Activated effector memory CD4-positive, alpha-beta T cell treated with anti-CD3 and anti-CD28 coated beads, Interleukin-2, amount 50 U/mL, for 16 hours (primary cell): ENCODE measurements at regions not wholly inside any gene's neighbourhood (a gene's known extent, or its start where the extent isn't known, plus 50 kb on each side); places are given as distances from the start of the nearest gene placed in this dataset.
"Not testable (repeated sequence)": the region's sequence is repeated elsewhere in the genome, so short reads cannot be mapped to it uniquely, and the experiment has no call there.

Source experiments
- DNase-seq: peaks from one replicate; pipeline ENCODE4 v3.0.0-alpha.2; 2020

- DNase-seq = not testable (repeated sequence)
Measured at GRCh38 chr17:22044706-22045246, 352.5 kb downstream of the KCNJ18 start.

DNA sequence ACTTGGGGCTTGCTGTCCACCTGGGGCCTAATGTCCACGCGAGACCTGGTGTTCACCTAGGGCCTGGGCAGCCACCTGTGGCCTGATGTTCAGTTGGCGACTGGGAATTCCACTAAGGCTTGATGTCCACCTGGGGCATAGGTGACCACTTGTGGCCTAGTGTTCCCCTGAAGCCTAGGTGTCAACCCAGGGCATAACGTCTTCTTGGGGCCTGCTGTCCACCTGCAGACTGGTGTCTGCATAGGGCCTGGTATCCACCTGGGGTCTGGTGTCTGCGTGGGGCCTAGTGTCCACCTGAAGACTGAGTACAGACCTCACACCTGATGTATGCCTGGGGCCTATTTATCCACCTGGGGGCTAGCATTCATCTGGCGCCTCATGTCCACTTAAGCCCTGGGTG is 355.2 kb downstream of the KCNJ18 start:
- DNase-seq = not testable (repeated sequence)

DNA sequence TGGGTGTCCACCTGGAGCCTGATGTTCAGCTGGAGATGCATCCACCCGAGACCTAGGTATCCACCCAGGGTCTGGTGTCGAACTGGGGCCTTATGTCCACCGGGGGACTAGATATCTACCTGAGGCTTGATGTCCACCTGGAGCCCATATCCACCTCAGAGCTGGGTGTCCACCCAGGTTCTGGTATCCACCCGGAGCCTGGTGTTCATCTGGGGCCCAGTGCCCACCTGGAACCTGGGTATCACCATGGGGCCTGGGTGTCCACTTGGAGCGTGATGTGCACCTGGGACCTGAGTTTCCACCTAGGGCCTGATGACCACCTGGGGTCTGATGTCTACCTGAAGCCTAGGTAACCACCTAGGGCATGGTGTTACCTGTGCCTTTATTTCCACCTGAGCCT is 355.9 kb downstream of the KCNJ18 start:
- DNase-seq = not testable (repeated sequence)

GRCh38 chr17:22050766-22051165 is 358.4 kb downstream of the KCNJ18 start:
- DNase-seq = not testable (repeated sequence)

- DNase-seq = not testable (repeated sequence)
Measured at GRCh38 chr17:22052715-22053114, 360.4 kb downstream of the KCNJ18 start.

DNA sequence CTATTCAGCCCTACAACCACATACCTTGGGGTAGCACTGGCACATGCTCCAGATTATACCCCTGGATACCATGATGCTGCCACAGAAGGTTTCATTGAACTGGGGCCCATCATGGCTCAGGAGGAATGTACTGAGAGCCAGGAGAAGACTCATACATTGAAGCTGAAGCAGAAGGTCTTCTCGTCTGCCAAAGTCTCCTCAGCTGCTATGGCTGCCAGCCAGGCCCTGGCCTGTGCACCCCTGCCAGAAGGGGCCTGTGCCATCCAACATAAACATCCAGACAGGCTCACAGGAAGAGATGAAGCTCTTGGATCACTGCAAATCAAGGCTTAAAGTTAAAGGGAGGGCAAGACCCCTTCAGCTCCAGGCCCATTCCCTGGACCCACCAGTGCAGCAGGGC is 364.2 kb downstream of the KCNJ18 start:
- not testable (repeated sequence) for DNase-seq

DNA sequence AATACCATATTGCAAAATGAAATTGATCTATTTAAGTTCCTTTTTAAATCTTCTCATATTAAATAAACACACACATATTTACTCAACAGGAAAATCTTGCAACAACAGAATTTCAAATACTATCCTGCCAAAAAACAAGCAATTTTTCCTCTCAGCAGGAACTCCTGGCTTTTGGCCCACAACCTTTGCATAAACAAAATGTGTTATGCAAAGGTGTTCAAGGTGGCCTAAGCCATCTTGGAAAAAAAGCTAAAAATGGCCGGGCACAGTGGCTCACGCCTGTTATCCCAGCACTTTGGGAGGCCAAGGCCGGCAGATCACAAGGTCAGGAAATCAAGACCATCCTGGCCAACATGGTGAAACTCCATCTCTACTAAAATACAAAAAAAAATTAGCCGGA is 383.6 kb downstream of the KCNJ18 start:
- DNase-seq = not testable (repeated sequence)

DNA sequence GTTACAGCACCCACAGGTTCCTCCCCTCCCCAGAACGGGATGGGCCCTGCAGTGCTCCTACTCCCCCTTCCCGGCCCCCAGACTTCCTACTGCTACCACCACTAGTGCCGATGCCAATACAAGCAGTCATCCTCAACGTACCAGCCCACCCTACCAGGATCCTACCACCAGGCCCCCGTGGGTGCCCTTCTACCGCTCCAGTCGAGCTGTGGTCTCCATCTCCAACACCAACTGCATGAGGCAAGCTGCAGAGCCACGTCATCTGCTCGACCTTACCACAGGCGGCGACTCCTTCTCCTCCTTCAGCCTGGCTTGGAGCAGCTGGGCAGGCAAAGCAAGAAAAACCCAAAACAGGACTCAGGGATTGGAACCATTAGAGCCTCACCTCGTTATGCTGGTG is 396.3 kb downstream of the KCNJ18 start:
- DNase-seq = not testable (repeated sequence)

- no peak for DNase-seq
Measured at GRCh38 chr17:22090263-22090935, 398.1 kb downstream of the KCNJ18 start.

GRCh38 chr17:22091041-22091679 is 398.8 kb downstream of the KCNJ18 start:
- not testable (repeated sequence) for DNase-seq

DNA sequence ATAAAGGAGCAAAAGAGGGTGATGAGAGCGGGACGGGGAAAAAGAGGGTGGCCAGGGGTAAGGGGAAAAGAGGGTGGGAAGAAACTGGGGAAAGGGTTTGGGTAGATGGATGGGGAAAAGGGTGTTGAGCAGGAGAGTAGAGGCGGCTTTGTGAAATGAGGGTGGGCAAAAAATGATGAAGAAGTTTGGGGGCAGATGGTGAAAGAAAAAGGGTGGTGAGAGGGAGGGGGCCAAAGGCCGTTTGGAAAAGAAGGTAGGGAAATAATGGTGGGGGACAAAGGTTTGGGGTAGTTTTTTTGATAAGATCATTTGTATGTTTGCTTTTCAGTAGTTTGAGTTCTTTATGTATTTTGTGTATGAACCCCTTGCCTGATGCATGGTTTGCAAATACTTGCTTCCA is 399.5 kb downstream of the KCNJ18 start:
- DNase-seq = not testable (repeated sequence)

- DNase-seq = not testable (repeated sequence)
Measured at GRCh38 chr17:22095414-22095813, 403.1 kb downstream of the KCNJ18 start.

DNA sequence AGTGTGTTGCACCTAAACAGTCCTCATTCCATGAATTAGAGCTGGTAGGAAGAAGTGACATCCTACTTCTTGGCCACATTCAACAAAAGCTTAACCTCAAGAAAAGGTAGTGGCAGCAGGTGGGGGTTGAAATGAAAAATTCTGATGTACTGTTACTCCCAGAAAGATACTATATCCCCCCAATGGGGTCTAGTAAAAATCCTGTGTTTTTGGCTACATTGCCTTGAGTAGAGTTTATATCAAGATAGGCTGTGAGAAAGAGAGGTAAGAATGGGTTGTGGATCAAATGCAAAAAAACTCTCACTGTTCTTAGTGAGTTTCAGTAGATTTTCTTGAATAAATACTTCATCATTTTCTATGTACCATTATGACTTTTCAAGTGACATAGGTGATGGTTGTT is 407.3 kb downstream of the KCNJ18 start:
- DNase-seq = not testable (repeated sequence)

DNA sequence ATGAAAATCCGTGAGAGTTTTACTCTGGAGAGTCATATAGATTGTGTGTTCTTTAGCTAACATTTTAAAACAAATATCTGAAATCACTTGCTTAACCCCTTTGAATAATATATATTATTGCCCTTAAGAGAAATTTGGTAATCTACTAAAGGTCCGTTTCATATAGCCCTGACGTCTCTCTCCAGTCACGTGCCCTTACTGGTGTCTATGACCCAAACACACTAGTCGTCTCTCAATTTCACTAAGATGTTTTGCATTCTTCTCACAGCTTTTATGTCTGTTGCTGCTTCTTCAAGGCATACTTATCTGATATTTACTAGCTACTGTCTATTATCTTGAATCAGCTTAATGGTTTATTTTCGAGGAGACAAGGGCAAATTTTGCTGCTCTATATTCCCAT is 409.9 kb downstream of the KCNJ18 start:
- no peak for DNase-seq

GRCh38 chr17:22116720-22117119 is 424.4 kb downstream of the KCNJ18 start:
- not testable (repeated sequence) for DNase-seq

- DNase-seq = not testable (repeated sequence)
Measured at GRCh38 chr17:22117401-22117800, 425.1 kb downstream of the KCNJ18 start.

DNA sequence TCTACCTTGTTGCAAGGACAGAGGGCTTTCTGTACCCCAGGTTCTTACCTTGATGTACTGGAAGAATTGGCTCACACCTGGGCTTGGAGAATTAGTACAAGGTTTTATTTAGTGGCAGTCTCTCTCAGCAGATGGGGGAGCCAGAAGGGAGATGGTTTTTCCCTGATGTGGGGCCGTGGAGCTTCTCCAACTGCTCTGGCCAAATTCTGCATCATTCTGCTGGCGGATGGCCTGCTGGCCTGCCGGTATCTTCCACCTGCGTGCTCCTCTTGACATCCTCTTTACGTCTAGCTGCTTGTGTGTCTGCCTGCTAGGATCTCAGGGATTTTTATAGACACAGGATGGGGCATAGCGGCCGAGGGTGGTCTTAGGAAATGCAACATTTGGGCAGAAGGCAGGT is 426.7 kb downstream of the KCNJ18 start:
- DNase-seq = not testable (repeated sequence)

GRCh38 chr17:22119751-22120150 is 427.4 kb downstream of the KCNJ18 start:
- DNase-seq = not testable (repeated sequence)

DNA sequence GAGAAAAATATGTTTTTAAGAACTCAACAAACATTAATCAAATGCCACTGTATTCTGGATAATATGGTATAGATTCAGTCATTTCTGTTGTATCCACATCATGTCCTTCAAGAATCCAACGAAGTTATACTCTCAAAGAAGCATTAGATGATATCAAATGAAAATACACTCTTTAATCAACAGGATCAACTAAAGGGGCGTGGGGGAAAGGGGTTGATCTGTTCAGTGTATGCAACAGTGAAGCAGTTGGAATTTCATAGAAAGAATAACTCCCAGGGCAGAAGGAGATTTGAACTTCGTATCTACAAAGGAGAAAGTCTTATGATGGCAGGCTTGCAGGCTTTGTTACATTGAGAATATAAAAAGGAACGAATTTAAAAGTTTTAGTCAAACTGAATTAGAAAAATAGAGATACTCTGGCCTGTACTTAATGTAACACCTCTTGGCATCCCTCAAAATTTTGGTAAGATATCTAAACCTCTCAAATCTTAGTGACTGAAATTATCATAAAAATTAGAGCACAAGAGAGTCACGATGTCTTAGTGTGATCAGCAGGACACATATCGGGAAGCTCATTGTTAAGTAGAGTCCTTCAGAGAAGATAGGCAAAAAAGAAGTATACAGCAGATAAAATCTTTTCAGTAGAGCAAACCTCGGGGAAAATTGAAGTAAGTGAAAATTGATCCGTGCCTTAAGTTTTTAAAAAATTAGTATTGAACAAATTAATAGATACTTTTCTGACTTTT is 431.4 kb downstream of the KCNJ18 start:
- no peak for DNase-seq

DNA sequence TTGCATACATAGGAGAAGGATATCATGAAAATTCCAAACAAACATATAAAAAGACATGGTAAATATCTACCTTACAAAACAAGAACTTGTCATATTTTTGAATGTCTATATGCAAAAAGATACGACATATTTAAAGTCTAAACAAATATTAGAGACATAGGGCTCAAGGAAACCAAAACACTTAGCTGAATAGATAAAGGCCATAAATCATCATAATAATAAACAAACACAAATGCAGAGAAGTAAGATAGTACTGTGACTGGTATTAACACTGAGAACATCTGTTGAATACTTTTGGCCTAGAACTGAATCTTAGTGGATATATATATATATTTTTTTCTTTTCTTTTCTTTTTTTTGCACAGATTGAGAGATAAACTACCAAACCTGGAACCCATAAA is 435.8 kb downstream of the KCNJ18 start:
- no peak for DNase-seq

GRCh38 chr17:22128723-22129122 is 436.4 kb downstream of the KCNJ18 start:
- DNase-seq = no peak

- not testable (repeated sequence) for DNase-seq
Measured at GRCh38 chr17:22129920-22130319, 437.6 kb downstream of the KCNJ18 start.

GRCh38 chr17:22131740-22132139 is 439.4 kb downstream of the KCNJ18 start:
- DNase-seq = no peak
